ENCODE measurements at regions not wholly inside any gene's neighbourhood (a gene's known extent, or its start where the extent isn't known, plus 50 kb on each side); places are given as distances from the start of the nearest gene placed in this dataset.

- no peak overlapping the region for H3K9ac ChIP-seq (ENCODE audit: extremely low read depth, low read length, poor library complexity, severe bottlenecking)
- no peak overlapping the region for H3K27ac Mint-ChIP-seq
- no peak for DNase-seq
- H3K9me3 ChIP-seq (ENCODE audit: control insufficient read depth, low read length) = no peaks in the 10 kb centered on the region
- H3K4me3 Mint-ChIP-seq = no peak overlapping the region
- WGBS, 2 experiments (ENCODE audit: insufficient coverage in 1 of 2, insufficient read length in 1 of 2) = 93 to 98% methylated on average over 6 to 7 of the region's 7 CpGs
- no peak for TF ChIP-seq CTCF (conservative IDR thresholded peaks at IDR 0.05)
- H3K27me3 Mint-ChIP-seq (ENCODE audit: insufficient read depth) = peaks cover 4% of the 10 kb centered on the region
- H3K4me3 ChIP-seq (ENCODE audit: low read length) = no peak overlapping the region
- H3K4me1 Mint-ChIP-seq = peaks cover 16% of the 10 kb centered on the region
- H3K27me3 ChIP-seq (ENCODE audit: control insufficient read depth, insufficient read depth, low read length, poor library complexity, severe bottlenecking) = no peaks in the 10 kb centered on the region
- no peaks in the 10 kb centered on the region for H3K36me3 Mint-ChIP-seq (ENCODE audit: low read depth)
- H3K4me1 ChIP-seq (ENCODE audit: control insufficient read depth, insufficient read depth, low read length) = no peaks in the 10 kb centered on the region
- peaks cover 6% of the 10 kb centered on the region for H3K9me3 Mint-ChIP-seq
- no peaks in the 10 kb centered on the region for H3K36me3 ChIP-seq (ENCODE audit: control insufficient read depth, insufficient read depth, low read length)
- H3K27ac ChIP-seq (ENCODE audit: low read depth, low read length) = no peak overlapping the region
These were observed 116.3 kb upstream of the MAF start for GRCh38 chr16:79716645-79717332.

- no peaks in the 10 kb centered on the region for H3K27me3 Mint-ChIP-seq (ENCODE audit: insufficient read depth)
- H3K27me3 ChIP-seq (ENCODE audit: control insufficient read depth, insufficient read depth, low read length, poor library complexity, severe bottlenecking) = no peaks in the 10 kb centered on the region
- H3K27ac ChIP-seq (ENCODE audit: low read depth, low read length) = no peak overlapping the region
- peaks cover 6% of the 10 kb centered on the region for H3K9me3 Mint-ChIP-seq
- H3K27ac Mint-ChIP-seq = no peak overlapping the region
- no peaks in the 10 kb centered on the region for H3K4me1 ChIP-seq (ENCODE audit: control insufficient read depth, insufficient read depth, low read length)
- no peaks in the 10 kb centered on the region for H3K36me3 Mint-ChIP-seq (ENCODE audit: low read depth)
- no peak for DNase-seq
- no peaks in the 10 kb centered on the region for H3K9me3 ChIP-seq (ENCODE audit: control insufficient read depth, low read length)
- no peaks in the 10 kb centered on the region for H3K36me3 ChIP-seq (ENCODE audit: control insufficient read depth, insufficient read depth, low read length)
- TF ChIP-seq CTCF (conservative IDR thresholded peaks at IDR 0.05) = no peak
- no peak overlapping the region for H3K4me3 ChIP-seq (ENCODE audit: low read length)
- no peak overlapping the region for H3K9ac ChIP-seq (ENCODE audit: extremely low read depth, low read length, poor library complexity, severe bottlenecking)
- H3K4me1 Mint-ChIP-seq = peaks cover 16% of the 10 kb centered on the region
- WGBS, 2 experiments (ENCODE audit: insufficient coverage in 1 of 2, insufficient read length in 1 of 2) = 91 to 92% methylated on average over 3 to 4 of the region's 4 CpGs
- H3K4me3 Mint-ChIP-seq = no peak overlapping the region
These were observed 114.5 kb upstream of the MAF start for GRCh38 chr16:79715061-79715460.

GRCh38 chr16:79714440-79714839 is 113.9 kb upstream of the MAF start:
- no peaks in the 10 kb centered on the region for H3K36me3 Mint-ChIP-seq (ENCODE audit: low read depth)
- WGBS, 2 experiments (ENCODE audit: insufficient coverage in 1 of 2, insufficient read length in 1 of 2) = no CpG with 5 or more reads among the region's 1 CpG
- H3K4me1 ChIP-seq (ENCODE audit: control insufficient read depth, insufficient read depth, low read length) = no peaks in the 10 kb centered on the region
- H3K4me3 ChIP-seq (ENCODE audit: low read length) = no peak overlapping the region
- TF ChIP-seq CTCF (conservative IDR thresholded peaks at IDR 0.05) = no peak
- H3K27ac Mint-ChIP-seq = no peak overlapping the region
- H3K4me3 Mint-ChIP-seq = no peak overlapping the region
- H3K27ac ChIP-seq (ENCODE audit: low read depth, low read length) = no peak overlapping the region
- H3K9me3 ChIP-seq (ENCODE audit: control insufficient read depth, low read length) = no peaks in the 10 kb centered on the region
- H3K36me3 ChIP-seq (ENCODE audit: control insufficient read depth, insufficient read depth, low read length) = no peaks in the 10 kb centered on the region
- H3K9ac ChIP-seq (ENCODE audit: extremely low read depth, low read length, poor library complexity, severe bottlenecking) = no peak overlapping the region
- H3K27me3 Mint-ChIP-seq (ENCODE audit: insufficient read depth) = no peaks in the 10 kb centered on the region
- H3K27me3 ChIP-seq (ENCODE audit: control insufficient read depth, insufficient read depth, low read length, poor library complexity, severe bottlenecking) = no peaks in the 10 kb centered on the region
- no peak for DNase-seq
- H3K4me1 Mint-ChIP-seq = peaks cover 16% of the 10 kb centered on the region
- H3K9me3 Mint-ChIP-seq = peaks cover 6% of the 10 kb centered on the region
